OCI-LY7 (cell line): ENCODE measurements at regions not wholly inside any gene's neighbourhood (a gene's known extent, or its start where the extent isn't known, plus 50 kb on each side); places are given as distances from the start of the nearest gene placed in this dataset.

ENCODE experiments used
- BruUV-seq: library from RNA; stranded (reverse); fragments of 400-500 nt; replicated peaks from 2 replicates; lab custom pipeline; 2021; lab: Mats Ljungman, UMichigan
- CTCF ChIA-PET: fragments of 300-600 bp; sonication (Branson Sonifier 250); formaldehyde crosslinking; loops from one replicate; lab custom pipeline; 2022; ENCODE audit warnings: antibody characterized with exemption; ENCODE audit not compliant: unreplicated experiment; lab: Charles Lee
- POLR2A ChIA-PET: fragments of 300-600 bp; sonication (Branson Sonifier 250); formaldehyde crosslinking; loops from one replicate; lab custom pipeline; 2022; ENCODE audit warnings: antibody characterized with exemption; lab: Charles Lee
- DNase-seq: peaks from one replicate; pipeline ENCODE4 v3.0.0-alpha.2; 2015; ENCODE audit warnings: low spot score
- H2AFZ ChIP-seq: fragments of 200-600 bp; sonication (generic), shearing (Covaris generic); 2 replicates; pipeline ENCODE4 v1.6.1; 2014; ENCODE audit warnings: mild to moderate bottlenecking, antibody characterized with exemption, low read length, moderate library complexity
- H3K27ac ChIP-seq: fragments of 200-600 bp; sonication (generic); 2 replicates; pipeline ENCODE4 v1.5.1; 2014; ENCODE audit warnings: mixed run types, low read depth, mild to moderate bottlenecking, moderate library complexity, low read length, inconsistent platforms; ENCODE audit not compliant: poor library complexity, severe bottlenecking
- H3K36me3 ChIP-seq: fragments of 200-600 bp; sonication (generic); 2 replicates; pipeline ENCODE4 v1.6.1; 2014; ENCODE audit warnings: mild to moderate bottlenecking, antibody characterized with exemption, low read length, moderate library complexity, mixed read lengths; ENCODE audit not compliant: insufficient read depth
- H3K4me1 ChIP-seq: fragments of 200-600 bp; sonication (generic); 2 replicates; pipeline ENCODE4 v1.5.1; 2014; ENCODE audit warnings: mild to moderate bottlenecking, low read length; ENCODE audit not compliant: insufficient read depth, poor library complexity, severe bottlenecking
- H3K4me2 ChIP-seq: fragments of 200-600 bp; sonication (generic); 2 replicates; pipeline ENCODE4 v1.6.1; 2014; ENCODE audit warnings: mild to moderate bottlenecking, low read length
- H3K4me3 ChIP-seq: fragments of 200-600 bp; sonication (generic); 2 replicates; pipeline ENCODE4 v1.5.1; 2014; ENCODE audit warnings: mild to moderate bottlenecking, low read depth, low read length; ENCODE audit not compliant: poor library complexity, severe bottlenecking
- H3K79me2 ChIP-seq: fragments of 200-600 bp; sonication (generic); 2 replicates; pipeline ENCODE4 v1.6.1; 2016; ENCODE audit warnings: low read depth, mild to moderate bottlenecking, low read length, moderate library complexity, mixed read lengths; ENCODE audit not compliant: insufficient read depth
- H3K9me2 ChIP-seq: fragments of 200-600 bp; sonication (generic); 2 replicates; pipeline ENCODE4 v1.6.1; 2016; ENCODE audit warnings: mild to moderate bottlenecking, low read length, mixed read lengths; ENCODE audit not compliant: insufficient read depth
- H3K9me3 ChIP-seq: fragments of 200-600 bp; sonication (generic); 2 replicates; pipeline ENCODE4 v1.6.1; 2014; ENCODE audit warnings: mild to moderate bottlenecking, mixed run types, low read length, mixed read lengths
- H4K20me1 ChIP-seq: fragments of 200-600 bp; sonication (generic); 2 replicates; pipeline ENCODE4 v1.6.1; 2014; ENCODE audit warnings: mild to moderate bottlenecking, antibody characterized with exemption, low read length, moderate library complexity, mixed read lengths; ENCODE audit not compliant: insufficient read depth
- EZH2phosphoT487 ChIP-seq: fragments of 200-600 bp; sonication (generic); IDR thresholded peaks from 2 replicates; pipeline ENCODE4 v1.6.1; 2018; ENCODE audit warnings: low read depth, borderline replicate concordance, mild to moderate bottlenecking, mixed run types, antibody characterized with exemption, low read length, moderate library complexity, mixed read lengths
- intact Hi-C: fragments of 100-400 bp; cut with micrococcal nuclease; formaldehyde crosslinking; loops from one replicate; pipeline ENCODE4 v1.10.0; 2022; ENCODE audit not compliant: unreplicated experiment
- TF ChIP-seq, protein P1 (sequence below): fragments of 200-600 bp; sonication (generic); conservative IDR thresholded peaks from 2 replicates; pipeline ENCODE4 v1.5.1; 2014; ENCODE audit warnings: mild to moderate bottlenecking, antibody characterized with exemption, low read length, moderate library complexity, mixed read lengths

- ChIA-PET POLR2A (interaction anchor here (0.8 kb wide), 1 partner anchor 10 kb away, joined by 3 read pairs; no protein-coding TSS in a partner anchor), CTCF (no interaction called here)
Observed at GRCh38 chr2:152251811-152252210, 76.2 kb upstream of the STAM2 start.

GRCh38 chr2:152254486-152254885 is 78.9 kb upstream of the STAM2 start:
- no TSS peak for BruUV-seq
- Histone ChIP-seq H3K4me2 (no peak overlapping the region), H3K4me3 (no peak overlapping the region), H4K20me1 (no peaks in the 10 kb centered on the region), H2AFZ (no peak overlapping the region), H3K79me2 (no peaks in the 10 kb centered on the region), H3K36me3 (no peaks in the 10 kb centered on the region), H3K27ac (no peak overlapping the region), H3K9me2 (no peaks in the 10 kb centered on the region), H3K4me1 (no peaks in the 10 kb centered on the region), H3K9me3 (no peaks in the 10 kb centered on the region)
- no peak for TF ChIP-seq EZH2phosphoT487
- POLR2A ChIA-PET = interaction anchor here (0.6 kb wide), 1 partner anchor 17 kb away, joined by 3 read pairs; no protein-coding TSS in a partner anchor
- no peak for DNase-seq
- CTCF ChIA-PET = no interaction called here
- intact Hi-C loops = no loop called here

More at GRCh38 chr2:152251811-152252210, 76.2 kb upstream of the STAM2 start:
- DNase-seq = no peak
- H3K4me2 ChIP-seq = no peak overlapping the region
- no peaks in the 10 kb centered on the region for H3K9me2 ChIP-seq
- H3K27ac ChIP-seq = no peak overlapping the region
- no peaks in the 10 kb centered on the region for H4K20me1 ChIP-seq
- intact Hi-C loops = no loop called here
- no peaks in the 10 kb centered on the region for H3K9me3 ChIP-seq
- H2AFZ ChIP-seq = no peak overlapping the region
- H3K79me2 ChIP-seq = no peaks in the 10 kb centered on the region
- no peaks in the 10 kb centered on the region for H3K36me3 ChIP-seq
- H3K4me3 ChIP-seq = no peak overlapping the region
- TF ChIP-seq EZH2phosphoT487 = no peak
- TF ChIP-seq, protein P1, sequence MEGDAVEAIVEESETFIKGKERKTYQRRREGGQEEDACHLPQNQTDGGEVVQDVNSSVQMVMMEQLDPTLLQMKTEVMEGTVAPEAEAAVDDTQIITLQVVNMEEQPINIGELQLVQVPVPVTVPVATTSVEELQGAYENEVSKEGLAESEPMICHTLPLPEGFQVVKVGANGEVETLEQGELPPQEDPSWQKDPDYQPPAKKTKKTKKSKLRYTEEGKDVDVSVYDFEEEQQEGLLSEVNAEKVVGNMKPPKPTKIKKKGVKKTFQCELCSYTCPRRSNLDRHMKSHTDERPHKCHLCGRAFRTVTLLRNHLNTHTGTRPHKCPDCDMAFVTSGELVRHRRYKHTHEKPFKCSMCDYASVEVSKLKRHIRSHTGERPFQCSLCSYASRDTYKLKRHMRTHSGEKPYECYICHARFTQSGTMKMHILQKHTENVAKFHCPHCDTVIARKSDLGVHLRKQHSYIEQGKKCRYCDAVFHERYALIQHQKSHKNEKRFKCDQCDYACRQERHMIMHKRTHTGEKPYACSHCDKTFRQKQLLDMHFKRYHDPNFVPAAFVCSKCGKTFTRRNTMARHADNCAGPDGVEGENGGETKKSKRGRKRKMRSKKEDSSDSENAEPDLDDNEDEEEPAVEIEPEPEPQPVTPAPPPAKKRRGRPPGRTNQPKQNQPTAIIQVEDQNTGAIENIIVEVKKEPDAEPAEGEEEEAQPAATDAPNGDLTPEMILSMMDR = no peak
- H3K4me1 ChIP-seq = no peaks in the 10 kb centered on the region
- BruUV-seq = no TSS peak

DNA sequence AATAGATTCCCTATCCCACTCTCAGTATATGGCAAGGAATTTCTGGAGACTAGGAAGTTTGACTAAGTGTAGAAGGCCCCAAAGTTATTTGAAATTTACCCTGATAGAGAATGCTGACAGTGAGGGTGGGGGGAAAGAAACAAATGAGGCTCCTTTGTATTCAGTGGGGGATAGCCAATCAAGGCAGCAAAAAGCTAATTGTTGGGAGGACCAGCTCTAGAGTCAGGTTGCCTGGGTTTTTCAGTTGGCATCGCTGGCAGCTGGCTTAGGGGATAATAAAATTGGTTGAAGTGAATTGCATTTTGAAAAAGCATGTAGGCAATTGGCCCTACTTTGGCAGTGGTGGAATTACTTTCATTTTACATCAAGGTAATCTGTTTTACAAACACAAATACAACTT is 79.4 kb upstream of the STAM2 start:
- no peaks in the 10 kb centered on the region for H3K9me2 ChIP-seq
- H3K4me1 ChIP-seq = no peaks in the 10 kb centered on the region
- no peak overlapping the region for H2AFZ ChIP-seq
- intact Hi-C loops = no loop called here
- no peak for DNase-seq
- BruUV-seq = no TSS peak
- H3K27ac ChIP-seq = no peak overlapping the region
- no peak overlapping the region for H3K4me3 ChIP-seq
- H4K20me1 ChIP-seq = no peaks in the 10 kb centered on the region
- no peaks in the 10 kb centered on the region for H3K9me3 ChIP-seq
- no peak overlapping the region for H3K4me2 ChIP-seq
- H3K36me3 ChIP-seq = no peaks in the 10 kb centered on the region
- ChIA-PET POLR2A (interaction anchor here (0.6 kb wide), 1 partner anchor 18 kb away, joined by 3 read pairs; no protein-coding TSS in a partner anchor), CTCF (no interaction called here)
- TF ChIP-seq, protein P1 = no peak
- TF ChIP-seq EZH2phosphoT487 = no peak
- no peaks in the 10 kb centered on the region for H3K79me2 ChIP-seq
